Neuronal stem cell (in vitro differentiated cells): ENCODE measurements at regions not wholly inside any gene's neighbourhood (a gene's known extent, or its start where the extent isn't known, plus 50 kb on each side); places are given as distances from the start of the nearest gene placed in this dataset.

Experiments used
- DNase-seq: peaks from one replicate; pipeline ENCODE4 v3.0.0-alpha.2; 2013; ENCODE audit warnings: low spot score
- H2AFZ ChIP-seq: one replicate; pipeline ENCODE4 v1.6.1; 2013; ENCODE audit warnings: mild to moderate bottlenecking, low read length, inconsistent platforms
- H2AK5ac ChIP-seq: 2 replicates; pipeline ENCODE4 v1.6.1; 2013; ENCODE audit warnings: low read depth, mild to moderate bottlenecking, inconsistent platforms, low read length, moderate library complexity, mixed read lengths
- H2BK120ac ChIP-seq: 2 replicates; pipeline ENCODE4 v1.6.1; 2013; ENCODE audit warnings: low read depth, mild to moderate bottlenecking, inconsistent platforms, low read length, moderate library complexity, mixed read lengths
- H2BK12ac ChIP-seq: one replicate; pipeline ENCODE4 v1.6.1; 2013; ENCODE audit warnings: low read length, inconsistent platforms
- H2BK15ac ChIP-seq: 2 replicates; pipeline ENCODE4 v1.6.1; 2013; ENCODE audit warnings: mild to moderate bottlenecking, low read length, inconsistent platforms, mixed read lengths
- H2BK5ac ChIP-seq: one replicate; pipeline ENCODE4 v1.6.1; 2013; ENCODE audit warnings: inconsistent platforms, mild to moderate bottlenecking, low read length, moderate library complexity
- H3K14ac ChIP-seq: one replicate; pipeline ENCODE4 v1.6.1; 2013; ENCODE audit warnings: low read length, inconsistent platforms
- H3K18ac ChIP-seq: 2 replicates; pipeline ENCODE4 v1.6.1; 2013; ENCODE audit warnings: low read length, inconsistent platforms
- H3K23ac ChIP-seq: 2 replicates; pipeline ENCODE4 v1.6.1; 2013; ENCODE audit warnings: low read depth, mild to moderate bottlenecking, mixed read lengths, low read length, inconsistent platforms; ENCODE audit not compliant: poor library complexity
- H3K27ac ChIP-seq: replicated peaks from 3 replicates; pipeline ENCODE4 v1.5.1; 2013; ENCODE audit warnings: low read length, inconsistent platforms
- H3K27me3 ChIP-seq, 3 experiments: 2 replicates each; pipeline ENCODE4 v1.6.1; 2013; ENCODE audit warnings: low read length in 3 of 3, mild to moderate bottlenecking in 2 of 3, inconsistent platforms in 1 of 3, low read depth in 1 of 3, mixed read lengths in 1 of 3, moderate library complexity in 1 of 3; ENCODE audit not compliant: control insufficient read depth in 3 of 3, insufficient read depth in 3 of 3
- H3K36me3 ChIP-seq, 2 donors: replicated peaks in 1 of 2; 2 replicates each; pipeline ENCODE4 v1.6.1; 2013; ENCODE audit warnings: low read length in 2 of 2; ENCODE audit not compliant: control insufficient read depth in 2 of 2, insufficient read depth in 2 of 2
- H3K4ac ChIP-seq: 2 replicates; pipeline ENCODE4 v1.6.1; 2013; ENCODE audit warnings: inconsistent platforms, mild to moderate bottlenecking, low read length, moderate library complexity
- H3K4me1 ChIP-seq, 2 donors: 1 replicate in 1 of 2; 2 replicates in 1 of 2; pipeline ENCODE4 v1.6.1; 2013; ENCODE audit warnings: low read length in 2 of 2, low read depth in 1 of 2; ENCODE audit not compliant: control insufficient read depth in 2 of 2, insufficient read depth in 1 of 2
- H3K4me2 ChIP-seq: one replicate; pipeline ENCODE4 v1.6.1; 2013; ENCODE audit warnings: mild to moderate bottlenecking, low read length, inconsistent platforms; ENCODE audit not compliant: insufficient read depth, poor library complexity, severe bottlenecking
- H3K4me3 ChIP-seq, 2 donors: 2 replicates each; pipeline ENCODE4 v1.5.1; 2013; ENCODE audit warnings: low read length in 2 of 2, mild to moderate bottlenecking in 2 of 2, inconsistent platforms in 1 of 2, moderate library complexity in 1 of 2
- H3K79me1 ChIP-seq: one replicate; pipeline ENCODE4 v1.6.1; 2013; ENCODE audit warnings: low read depth, mild to moderate bottlenecking, inconsistent platforms, low read length, moderate library complexity
- H3K9ac ChIP-seq: one replicate; pipeline ENCODE4 v1.6.1; 2013; ENCODE audit warnings: mild to moderate bottlenecking, low read depth, low read length, inconsistent platforms; ENCODE audit not compliant: poor library complexity
- H3K9me3 ChIP-seq, 2 donors: replicated peaks in 1 of 2; 2 replicates each; pipeline versions ENCODE3 to v1.6.1; 2013; ENCODE audit warnings: low read length in 2 of 2, mild to moderate bottlenecking in 2 of 2, inconsistent platforms in 1 of 2, low read depth in 1 of 2, mixed read lengths in 1 of 2, moderate library complexity in 1 of 2; ENCODE audit not compliant: control insufficient read depth in 2 of 2, insufficient read depth in 1 of 2
- H4K8ac ChIP-seq: one replicate; pipeline ENCODE4 v1.6.1; 2013; ENCODE audit warnings: low read depth, mild to moderate bottlenecking, inconsistent platforms, low read length, moderate library complexity
- H4K91ac ChIP-seq: one replicate; pipeline ENCODE4 v1.6.1; 2013; ENCODE audit warnings: low read length, low read depth, mild to moderate bottlenecking, inconsistent platforms; ENCODE audit not compliant: poor library complexity
- WGBS, 2 donors: extraction: QIAGEN DNeasy Blood & Tissue Kit; methylation state at CpG; one replicate each; pipeline ENCODE4 v1.1.7; 2013; ENCODE audit warnings: missing lambda C conversion rate in 2 of 2, mixed read lengths in 1 of 2; ENCODE audit not compliant: insufficient read length in 2 of 2, insufficient replicate concordance in 1 of 2; ENCODE audit errors: extremely low coverage in 2 of 2; 5-methylcytosine and 5-hydroxymethylcytosine counted together

- Histone ChIP-seq H3K27me3 (no peaks in the 10 kb centered on the region), H3K9ac (no peak overlapping the region), H3K14ac (no peak overlapping the region), H3K9me3 (no peaks in the 10 kb centered on the region), H3K4me3 (no peak overlapping the region), H3K4me1 (peaks cover 0 to 2% of the 10 kb centered on the region in 2 donors), H3K4ac (no peak overlapping the region), H2AFZ (no peak overlapping the region), H2AK5ac (peak overlapping the region; percentile 40), H4K91ac (no peak overlapping the region), H2BK12ac (no peak overlapping the region), H3K79me1 (no peaks in the 10 kb centered on the region), H3K4me2 (no peak overlapping the region), H4K8ac (no peak overlapping the region), H2BK5ac (no peak overlapping the region), H3K18ac (no peak overlapping the region), H2BK15ac (no peak overlapping the region), H3K23ac (no peak overlapping the region), H3K27ac (no peak overlapping the region), H2BK120ac (no peak overlapping the region), H3K36me3 (no peaks in the 10 kb centered on the region)
- DNase-seq: no peak
- no CpG with 5 or more reads among the region's 2 CpGs for WGBS, 2 donors
Measured at GRCh38 chr9:115777610-115778009, 376.0 kb upstream of the PAPPA start.

DNA sequence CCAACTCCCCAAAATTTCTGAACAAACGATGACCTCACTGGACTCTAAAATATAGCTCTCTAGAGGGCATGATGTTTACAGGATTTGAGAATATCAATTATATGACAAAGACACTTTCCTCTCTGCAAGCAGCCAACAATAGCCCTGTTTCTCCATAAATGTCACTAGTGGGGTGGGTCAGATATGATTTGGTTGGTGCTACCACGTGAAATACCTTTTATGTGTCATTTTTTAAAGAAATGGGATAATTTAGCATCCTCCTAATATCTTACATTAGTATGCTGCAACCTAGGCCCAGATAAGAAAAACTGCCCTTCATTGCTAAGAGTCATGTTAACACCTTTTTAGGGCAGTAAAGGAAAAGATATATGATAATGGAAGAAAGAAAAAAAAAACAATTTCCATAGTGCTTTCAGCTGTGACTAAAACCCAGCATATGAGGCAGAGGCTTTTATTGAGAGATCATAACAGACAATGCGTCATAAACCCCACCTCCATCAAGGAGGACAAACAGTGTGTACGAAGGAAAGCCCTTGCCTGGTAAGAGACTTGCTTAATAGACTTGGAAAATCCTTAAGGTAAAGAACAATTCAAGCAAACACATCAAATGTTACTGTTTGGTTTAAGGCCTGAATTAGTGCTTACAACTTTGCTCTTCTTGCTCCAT, 372.4 kb upstream of the PAPPA start:
- no peak for DNase-seq
- H3K79me1 ChIP-seq: no peaks in the 10 kb centered on the region
- no peak overlapping the region for H2BK12ac ChIP-seq
- no peaks in the 10 kb centered on the region for H3K9me3 ChIP-seq
- no peak overlapping the region for H3K4ac ChIP-seq
- H2AK5ac ChIP-seq: no peak overlapping the region
- no CpG with 5 or more reads among the region's 4 CpGs for WGBS, 2 donors
- H3K18ac ChIP-seq: no peak overlapping the region
- no peak overlapping the region for H3K23ac ChIP-seq
- no peak overlapping the region for H3K14ac ChIP-seq
- H2BK15ac ChIP-seq: no peak overlapping the region
- H2BK120ac ChIP-seq: no peak overlapping the region
- no peak overlapping the region for H3K4me3 ChIP-seq
- no peaks in the 10 kb centered on the region for H3K4me1 ChIP-seq
- no peak overlapping the region for H2AFZ ChIP-seq
- no peak overlapping the region for H4K91ac ChIP-seq
- no peak overlapping the region for H2BK5ac ChIP-seq
- H3K9ac ChIP-seq: no peak overlapping the region
- no peak overlapping the region for H4K8ac ChIP-seq
- H3K36me3 ChIP-seq: no peaks in the 10 kb centered on the region
- H3K4me2 ChIP-seq: no peak overlapping the region
- H3K27ac ChIP-seq: no peak overlapping the region
- H3K27me3 ChIP-seq: no peaks in the 10 kb centered on the region

GRCh38 chr9:115786321-115786720, 367.3 kb upstream of the PAPPA start:
- no peaks in the 10 kb centered on the region for H3K27me3 ChIP-seq
- H3K4me2 ChIP-seq: no peak overlapping the region
- no peak overlapping the region for H2BK12ac ChIP-seq
- WGBS, 2 donors: no CpG with 5 or more reads among the region's 2 CpGs
- no peak overlapping the region for H3K9ac ChIP-seq
- H3K14ac ChIP-seq: no peak overlapping the region
- no peak overlapping the region for H2AK5ac ChIP-seq
- no peak overlapping the region for H3K18ac ChIP-seq
- no peak overlapping the region for H3K4ac ChIP-seq
- H3K4me3 ChIP-seq: no peak overlapping the region
- H3K9me3 ChIP-seq: no peaks in the 10 kb centered on the region
- H3K4me1 ChIP-seq: no peaks in the 10 kb centered on the region
- H4K8ac ChIP-seq: no peak overlapping the region
- H2BK15ac ChIP-seq: no peak overlapping the region
- no peak for DNase-seq
- H3K36me3 ChIP-seq: no peaks in the 10 kb centered on the region
- H4K91ac ChIP-seq: no peak overlapping the region
- H2BK5ac ChIP-seq: no peak overlapping the region
- no peak overlapping the region for H3K27ac ChIP-seq
- no peaks in the 10 kb centered on the region for H3K79me1 ChIP-seq
- H3K23ac ChIP-seq: no peak overlapping the region
- no peak overlapping the region for H2BK120ac ChIP-seq
- H2AFZ ChIP-seq: no peak overlapping the region

GRCh38 chr9:115790520-115790919, 363.1 kb upstream of the PAPPA start:
- Histone ChIP-seq H3K79me1 (no peaks in the 10 kb centered on the region), H4K91ac (no peak overlapping the region), H3K4me3 (no peak overlapping the region), H3K4me2 (no peak overlapping the region), H2AK5ac (no peak overlapping the region), H3K4me1 (no peaks in the 10 kb centered on the region), H3K9me3 (no peaks in the 10 kb centered on the region), H3K18ac (no peak overlapping the region), H3K27ac (no peak overlapping the region), H2BK5ac (no peak overlapping the region), H2BK120ac (no peak overlapping the region), H2BK12ac (no peak overlapping the region), H2BK15ac (no peak overlapping the region), H3K14ac (no peak overlapping the region), H3K4ac (no peak overlapping the region), H3K27me3 (no peaks in the 10 kb centered on the region), H3K9ac (no peak overlapping the region), H2AFZ (no peak overlapping the region), H4K8ac (no peak overlapping the region), H3K36me3 (no peaks in the 10 kb centered on the region), H3K23ac (no peak overlapping the region)
- no peak for DNase-seq
- WGBS, 2 donors: no CpG with 5 or more reads among the region's 6 CpGs
